Esophagus squamous epithelium (tissue), 4 donors: ENCODE measurements at regions not wholly inside any gene's neighbourhood (a gene's known extent, or its start where the extent isn't known, plus 50 kb on each side); places are given as distances from the start of the nearest gene placed in this dataset.

Experiments used
- CTCF ChIP-seq, 6 experiments: fragments of 450-650 bp in 4 of 6; fragments of 200-600 bp in 2 of 6; sonication (generic) in 2 of 6; IDR thresholded peaks; one replicate each; pipeline ENCODE4 v1.5.1; 2016 to 2019; ENCODE audit warnings: antibody characterized with exemption in 6 of 6, mild to moderate bottlenecking in 4 of 6, moderate library complexity in 4 of 6
- POLR2A ChIP-seq, 4 donors: fragments of 450-650 bp; IDR thresholded peaks; one replicate each; pipeline ENCODE4 v1.6.1; 2017; ENCODE audit warnings: antibody characterized with exemption in 4 of 4, mild to moderate bottlenecking in 4 of 4, moderate library complexity in 3 of 4

GRCh38 chr14:54312166-54312801 lies 84.5 kb upstream of the CDKN3 start:
- no peak for TF ChIP-seq CTCF (IDR thresholded peaks at IDR 0.05)
- no peak for TF ChIP-seq POLR2A (IDR thresholded peaks at IDR 0.05)
